ENCODE measurements at regions not wholly inside any gene's neighbourhood (a gene's known extent, or its start where the extent isn't known, plus 50 kb on each side); places are given as distances from the start of the nearest gene placed in this dataset.
"Not testable (repeated sequence)": the region's sequence is repeated elsewhere in the genome, so short reads cannot be mapped to it uniquely, and the experiment has no call there.

DNA sequence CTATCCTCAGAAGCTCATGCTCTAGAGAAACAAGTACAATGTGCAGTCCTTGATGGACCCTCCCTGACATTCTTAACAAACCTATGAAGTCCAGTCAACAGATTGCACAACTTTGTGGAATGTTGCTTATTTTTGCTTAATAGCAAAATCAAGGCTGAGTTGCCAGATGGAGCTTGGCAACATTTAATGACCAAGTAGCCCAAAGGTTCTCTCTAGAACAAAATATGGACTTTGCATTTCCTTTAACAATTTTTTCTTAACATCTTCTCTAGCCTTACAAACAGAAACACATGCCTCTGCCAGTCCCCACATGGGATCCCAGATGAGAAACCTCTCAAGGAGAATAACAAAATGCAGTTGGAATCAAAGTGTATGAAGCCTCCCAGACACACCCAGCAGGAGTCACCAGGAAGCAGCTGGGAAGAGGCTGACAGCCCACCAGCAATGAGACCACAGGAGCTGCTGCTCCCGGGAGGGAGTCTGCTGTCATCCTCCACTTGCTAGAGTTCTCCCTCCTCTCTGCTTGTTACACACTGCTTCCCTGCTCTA is 422.5 kb upstream of the CDIN1 start:
- no peak for DNase-seq

DNA sequence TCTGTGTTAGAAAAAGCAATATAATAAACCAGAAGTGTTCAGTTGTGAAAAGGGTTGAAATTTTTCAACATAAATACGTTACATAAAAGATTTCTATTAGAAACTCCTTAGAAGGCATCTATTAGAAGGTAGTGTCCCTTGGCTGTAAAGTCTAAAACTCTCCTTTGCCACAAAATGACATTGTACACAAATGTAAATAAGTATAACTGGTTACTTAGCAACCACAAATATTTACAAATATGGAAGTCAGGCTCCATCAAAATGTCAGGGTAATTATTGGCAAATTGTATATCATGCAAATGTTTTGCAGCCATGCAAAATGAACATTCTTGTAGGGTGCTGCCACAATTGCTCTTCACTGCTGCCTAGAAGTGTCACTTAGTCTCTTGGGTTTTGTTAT is 419.1 kb upstream of the CDIN1 start:
- in situ Hi-C loops (cut with HindIII; ENCODE audit: low pct_ligation_motif_present, low pct_unique_long_range_greater_than_20kb, low sequenced_read_pairs) = no loop called here
- DNase-seq = no peak

More for the DNA sequence above, 422.5 kb upstream of the CDIN1 start:
- in situ Hi-C loops (cut with HindIII; ENCODE audit: low pct_ligation_motif_present, low pct_unique_long_range_greater_than_20kb, low sequenced_read_pairs) = no loop called here

DNA sequence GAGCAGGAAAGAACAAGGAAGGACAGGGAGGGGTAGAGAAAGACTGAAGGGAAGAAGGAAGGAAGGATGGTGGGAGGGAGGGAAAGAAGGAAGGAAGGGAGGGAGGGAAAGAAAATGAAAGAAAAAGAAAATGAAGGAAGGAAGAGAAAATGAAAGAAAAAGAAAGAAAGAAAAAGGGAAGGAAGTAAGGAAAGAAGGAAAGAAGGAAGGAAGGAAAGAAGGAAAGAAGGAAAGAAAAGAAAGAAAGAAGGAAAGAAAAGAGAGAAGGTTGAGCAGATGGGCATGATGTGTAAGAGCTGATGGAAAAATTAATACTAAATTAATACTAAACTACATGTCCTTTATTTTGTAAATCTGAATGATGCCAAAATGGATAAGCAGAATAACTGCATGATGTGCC is 418.3 kb upstream of the CDIN1 start:
- in situ Hi-C loops (cut with HindIII; ENCODE audit: low pct_ligation_motif_present, low pct_unique_long_range_greater_than_20kb, low sequenced_read_pairs) = no loop called here

DNA sequence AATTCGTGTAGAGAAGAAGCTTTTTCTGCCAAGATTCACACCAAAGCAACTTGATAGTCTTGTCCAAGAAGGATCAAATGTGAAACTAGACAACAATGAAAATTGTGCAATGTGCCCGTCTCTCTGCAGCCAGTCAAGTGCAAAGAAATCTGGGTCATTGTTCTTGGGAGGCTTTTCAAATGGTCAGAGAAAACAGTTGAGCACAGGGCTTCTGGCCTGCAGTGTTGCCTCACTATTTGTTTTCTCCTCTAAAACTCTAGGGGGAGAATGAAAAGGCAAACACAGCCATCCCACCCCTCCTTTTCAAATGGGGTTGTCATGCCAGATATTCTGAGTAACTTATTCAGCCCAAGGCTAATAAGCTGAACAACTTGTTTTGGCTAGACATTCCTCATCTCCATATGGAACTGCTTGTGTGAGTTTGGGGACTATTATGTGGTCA is 417.6 kb upstream of the CDIN1 start:
- in situ Hi-C loops (cut with HindIII; ENCODE audit: low pct_ligation_motif_present, low pct_unique_long_range_greater_than_20kb, low sequenced_read_pairs) = no loop called here
- no peak for DNase-seq

More for the DNA sequence above, 418.3 kb upstream of the CDIN1 start:
- no peak for DNase-seq

DNA sequence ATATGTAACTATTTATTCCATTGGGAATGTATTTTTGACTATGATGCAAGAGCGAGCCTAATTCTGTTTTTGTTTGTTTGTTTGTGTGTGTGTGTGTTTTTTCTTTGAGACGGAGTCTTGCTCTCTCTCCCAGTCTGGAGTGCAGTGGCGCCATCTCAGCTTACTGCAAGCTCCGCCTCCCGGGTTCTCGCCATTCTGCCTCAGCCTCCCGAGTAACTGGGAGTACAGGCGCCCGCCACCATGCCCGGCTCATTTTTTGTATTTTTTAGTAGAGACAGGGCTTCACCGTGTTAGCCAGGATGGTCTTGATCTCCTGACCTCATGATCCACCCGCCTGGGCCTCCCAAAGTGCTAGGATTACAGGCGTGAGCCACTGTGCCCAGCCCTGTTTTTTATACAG is 415.4 kb upstream of the CDIN1 start:
- DNase-seq; in situ Hi-C loops (cut with HindIII; ENCODE audit: low pct_ligation_motif_present, low pct_unique_long_range_greater_than_20kb, low sequenced_read_pairs): not testable (repeated sequence)

DNA sequence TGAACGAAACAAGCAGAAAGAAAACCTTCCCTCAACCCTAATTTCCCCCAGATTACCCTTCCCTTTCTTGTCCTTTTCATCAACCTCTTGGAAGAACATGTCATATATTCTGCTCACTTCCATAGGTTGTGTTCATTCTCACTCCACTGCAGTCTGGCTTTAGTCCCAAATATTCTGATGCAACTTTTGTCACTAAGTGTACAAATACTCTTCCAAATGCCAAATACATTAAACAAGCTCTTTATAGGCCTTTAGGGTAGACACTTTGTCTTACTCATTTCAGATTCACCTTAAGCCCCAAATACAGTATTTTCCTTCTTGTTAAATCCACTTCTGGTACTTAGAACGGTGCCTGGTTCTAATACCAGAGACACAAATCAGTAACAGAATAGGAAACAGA is 406.5 kb upstream of the CDIN1 start:
- DNase-seq = no peak
- in situ Hi-C loops (cut with HindIII; ENCODE audit: low pct_ligation_motif_present, low pct_unique_long_range_greater_than_20kb, low sequenced_read_pairs) = no loop called here

DNA sequence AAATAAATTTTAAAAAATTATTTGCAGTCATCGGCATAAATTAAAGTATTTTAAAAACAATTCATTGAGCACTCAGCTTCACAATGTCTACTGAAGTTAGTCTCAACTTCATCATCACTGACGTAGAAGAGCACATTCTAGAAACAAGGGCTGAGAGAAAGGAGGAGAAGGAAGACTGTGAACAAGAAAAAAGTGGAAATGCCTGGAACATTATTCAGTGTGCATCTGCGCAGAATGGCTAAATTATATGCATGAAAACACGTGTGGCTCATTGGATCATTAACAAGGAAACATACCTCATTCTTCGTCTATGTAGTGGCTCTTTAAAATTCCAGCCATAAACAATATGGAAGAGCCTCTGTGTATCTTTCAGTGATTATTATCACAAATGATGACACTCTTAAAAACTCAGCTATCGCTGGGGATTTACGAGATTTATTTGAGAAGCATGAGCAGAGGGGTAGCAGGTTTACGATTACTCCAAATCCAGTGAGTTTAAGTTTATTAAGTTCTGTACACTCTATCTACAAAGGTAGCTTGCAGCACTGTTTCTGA is 404.2 kb upstream of the CDIN1 start:
- DNase-seq = no peak
- in situ Hi-C loops (cut with HindIII; ENCODE audit: low pct_ligation_motif_present, low pct_unique_long_range_greater_than_20kb, low sequenced_read_pairs) = no loop called here

GRCh38 chr15:36175741-36176291 is 403.6 kb upstream of the CDIN1 start:
- in situ Hi-C loops (cut with HindIII; ENCODE audit: low pct_ligation_motif_present, low pct_unique_long_range_greater_than_20kb, low sequenced_read_pairs) = no loop called here

DNA sequence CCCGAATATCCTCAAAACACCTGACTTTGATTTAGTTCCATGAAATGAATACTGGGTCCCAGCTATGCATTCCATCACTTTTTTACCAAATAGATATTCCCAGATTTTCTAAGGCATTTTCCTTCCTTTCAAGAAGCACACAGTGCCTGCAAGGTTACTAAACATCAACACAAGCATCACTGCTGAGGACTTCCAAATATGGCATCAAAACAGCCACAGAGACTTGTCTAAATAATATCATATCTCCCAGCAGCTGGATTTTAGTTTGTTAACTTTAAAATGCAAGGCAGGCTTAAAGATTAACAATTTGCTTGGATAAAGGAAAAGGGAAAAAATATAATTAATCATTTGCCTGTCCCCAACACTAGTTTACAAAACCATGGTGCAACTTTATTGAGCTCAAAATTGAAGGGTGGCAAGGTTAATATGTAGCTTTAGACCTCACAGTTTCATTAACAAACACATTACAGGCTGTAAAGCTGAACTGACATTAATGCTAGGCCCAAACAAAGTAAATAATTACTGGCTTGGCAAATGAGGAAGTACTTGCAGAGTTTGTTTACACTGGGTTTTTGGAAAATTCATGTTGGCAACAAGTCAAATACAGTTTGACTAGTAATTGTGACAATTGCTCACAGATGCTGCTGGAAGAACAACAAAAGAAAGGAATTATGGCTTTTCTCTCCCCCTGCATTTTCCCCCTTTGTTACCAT is 401.7 kb upstream of the CDIN1 start:
- no peak for DNase-seq
- in situ Hi-C loops (cut with HindIII; ENCODE audit: low pct_ligation_motif_present, low pct_unique_long_range_greater_than_20kb, low sequenced_read_pairs) = no loop called here

More at GRCh38 chr15:36175741-36176291, 403.6 kb upstream of the CDIN1 start:
- DNase-seq = no peak

GRCh38 chr15:36178303-36178633 is 401.2 kb upstream of the CDIN1 start:
- in situ Hi-C loops (cut with HindIII; ENCODE audit: low pct_ligation_motif_present, low pct_unique_long_range_greater_than_20kb, low sequenced_read_pairs) = no loop called here
- no peak for DNase-seq

- no peak for DNase-seq
- in situ Hi-C loops (cut with HindIII; ENCODE audit: low pct_ligation_motif_present, low pct_unique_long_range_greater_than_20kb, low sequenced_read_pairs) = no loop called here
These were observed 396.2 kb upstream of the CDIN1 start for GRCh38 chr15:36183201-36183600.

- in situ Hi-C loops (cut with HindIII; ENCODE audit: low pct_ligation_motif_present, low pct_unique_long_range_greater_than_20kb, low sequenced_read_pairs) = no loop called here
These were observed 394.0 kb upstream of the CDIN1 start for GRCh38 chr15:36185438-36185837.

DNA sequence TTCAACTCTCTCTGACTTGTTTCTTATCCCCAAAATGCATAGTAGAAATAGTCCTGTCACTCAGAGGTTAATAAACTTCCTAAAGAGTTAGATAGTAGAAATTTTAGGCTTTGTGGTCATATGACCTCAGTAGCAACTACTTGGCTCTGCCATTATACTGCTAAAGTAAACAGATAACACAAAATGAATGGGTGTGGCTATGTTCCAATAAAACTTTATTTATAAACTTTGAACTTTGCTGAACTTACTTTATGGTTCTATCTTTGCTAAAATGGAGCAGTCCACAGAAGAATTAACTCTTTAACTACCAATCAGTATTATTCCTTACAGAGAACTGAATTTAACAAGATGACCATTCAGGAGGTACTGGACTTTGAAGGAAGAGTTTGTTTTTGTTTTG is 393.6 kb upstream of the CDIN1 start:
- in situ Hi-C loops (cut with HindIII; ENCODE audit: low pct_ligation_motif_present, low pct_unique_long_range_greater_than_20kb, low sequenced_read_pairs) = no loop called here

More at GRCh38 chr15:36185438-36185837, 394.0 kb upstream of the CDIN1 start:
- DNase-seq = no peak

DNA sequence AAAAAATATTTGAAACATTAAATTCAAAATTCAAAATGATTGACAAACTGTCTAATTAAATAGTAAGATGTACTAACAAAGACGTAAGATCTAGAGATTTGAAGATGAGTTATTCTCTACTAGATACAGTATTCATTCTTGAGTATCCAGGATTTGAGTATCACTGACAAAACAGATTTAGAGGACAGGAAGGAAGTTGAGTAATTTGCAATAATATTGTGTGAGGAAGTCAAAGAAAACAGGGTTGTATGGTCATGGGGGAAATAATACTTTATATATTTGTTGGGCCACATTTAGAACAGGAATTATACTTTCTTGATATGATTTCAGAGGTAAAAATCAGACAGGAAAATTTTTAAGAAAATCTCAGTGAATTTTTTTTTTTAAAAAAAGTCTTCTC is 393.1 kb upstream of the CDIN1 start:
- no peak for DNase-seq
- in situ Hi-C loops (cut with HindIII; ENCODE audit: low pct_ligation_motif_present, low pct_unique_long_range_greater_than_20kb, low sequenced_read_pairs) = no loop called here

More for the DNA sequence above, 393.6 kb upstream of the CDIN1 start:
- no peak for DNase-seq

DNA sequence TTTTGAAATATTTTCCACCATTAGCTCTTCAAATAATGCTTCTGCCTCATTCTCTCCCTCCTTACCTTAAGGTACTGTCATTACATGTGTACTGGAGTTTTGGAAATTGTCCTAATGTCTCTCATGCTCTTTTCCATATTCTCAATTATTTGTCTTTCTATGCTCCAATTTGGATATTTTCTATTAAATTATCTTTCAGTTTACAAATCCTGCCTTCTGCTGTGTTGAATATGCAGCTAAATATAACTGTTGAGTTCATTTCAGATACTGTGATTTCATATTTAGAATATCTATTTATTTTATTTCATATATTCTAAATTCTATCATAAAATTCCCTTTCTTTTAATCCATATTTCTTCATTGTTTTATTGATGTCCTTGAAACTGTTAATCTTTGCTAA is 388.0 kb upstream of the CDIN1 start:
- no peak for DNase-seq
- in situ Hi-C loops (cut with HindIII; ENCODE audit: low pct_ligation_motif_present, low pct_unique_long_range_greater_than_20kb, low sequenced_read_pairs) = no loop called here

DNA sequence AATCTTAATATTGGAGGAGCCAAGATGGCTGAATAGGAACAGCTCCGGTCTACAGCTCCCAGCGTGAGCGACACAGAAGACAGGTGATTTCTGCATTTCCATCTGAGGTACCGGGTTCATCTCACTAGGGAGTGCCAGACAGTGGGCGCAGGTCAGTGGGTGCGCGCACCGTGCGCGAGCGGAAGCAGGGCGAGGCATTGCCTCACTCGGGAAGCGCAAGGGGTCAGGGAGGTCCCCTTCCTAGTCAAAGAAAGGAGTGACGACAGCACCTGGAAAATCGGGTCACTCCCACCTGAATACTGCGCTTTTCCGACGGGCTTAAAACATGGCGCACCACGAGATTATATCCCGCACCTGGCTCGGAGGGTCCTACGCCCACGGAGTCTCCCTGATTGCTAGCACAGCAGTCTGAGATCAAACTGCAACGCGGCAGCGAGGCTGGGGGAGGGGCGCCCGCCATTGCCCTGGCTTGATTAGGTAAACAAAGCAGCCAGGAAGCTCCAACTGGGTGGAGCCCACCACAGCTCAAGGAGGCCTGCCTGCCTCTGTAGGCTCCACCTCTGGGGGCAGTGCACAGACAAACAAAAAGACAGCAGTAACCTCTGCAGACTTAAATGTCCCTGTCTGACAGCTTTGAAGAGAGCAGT is 383.9 kb upstream of the CDIN1 start:
- in situ Hi-C loops (cut with HindIII; ENCODE audit: low pct_ligation_motif_present, low pct_unique_long_range_greater_than_20kb, low sequenced_read_pairs); DNase-seq: not testable (repeated sequence)

- DNase-seq = no peak
- in situ Hi-C loops (cut with HindIII; ENCODE audit: low pct_ligation_motif_present, low pct_unique_long_range_greater_than_20kb, low sequenced_read_pairs) = no loop called here
These were observed 370.4 kb upstream of the CDIN1 start for GRCh38 chr15:36208868-36209582.

GRCh38 chr15:36210426-36210825 is 369.0 kb upstream of the CDIN1 start:
- in situ Hi-C loops (cut with HindIII; ENCODE audit: low pct_ligation_motif_present, low pct_unique_long_range_greater_than_20kb, low sequenced_read_pairs) = no loop called here
- no peak for DNase-seq

GRCh38 chr15:36218322-36218721 is 361.1 kb upstream of the CDIN1 start:
- no peak for DNase-seq
- in situ Hi-C loops (cut with HindIII; ENCODE audit: low pct_ligation_motif_present, low pct_unique_long_range_greater_than_20kb, low sequenced_read_pairs) = no loop called here

Data from ACHN (cell line).